HK-2 (cell line): ENCODE measurements at regions not wholly inside any gene's neighbourhood (a gene's known extent, or its start where the extent isn't known, plus 50 kb on each side); places are given as distances from the start of the nearest gene placed in this dataset.
"Not testable (repeated sequence)": the region's sequence is repeated elsewhere in the genome, so short reads cannot be mapped to it uniquely, and the experiment has no call there.

Experiments used
- DNase-seq: peaks from one replicate; pipeline ENCODE4 v3.0.0-alpha.2; 2018; ENCODE audit not compliant: unreplicated experiment

- DNase-seq, result no peak
Measured at GRCh38 chr14:84064316-84065125, 1465.4 kb upstream of the FLRT2 start.

DNA sequence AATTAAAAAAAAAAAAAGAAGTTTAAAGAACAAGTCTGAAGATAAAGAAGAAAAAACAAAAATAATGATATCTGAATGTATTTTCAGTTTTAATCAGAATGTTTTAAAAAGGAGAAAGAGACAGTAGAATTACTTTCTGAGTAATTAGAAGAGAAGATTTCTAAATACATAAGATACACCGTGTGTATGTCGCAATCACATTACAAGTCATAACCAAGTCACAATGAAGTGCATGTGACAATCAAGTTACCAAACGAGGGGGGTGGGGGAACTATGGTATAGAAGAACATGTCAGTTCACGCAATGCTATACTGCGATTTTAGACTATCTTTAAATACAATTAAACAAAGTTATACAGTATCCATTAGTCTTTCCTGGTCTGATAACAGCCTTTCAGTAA lies 1464.1 kb upstream of the FLRT2 start:
- no peak for DNase-seq

- DNase-seq, result no peak
Measured at GRCh38 chr14:84068288-84068687, 1461.7 kb upstream of the FLRT2 start.

DNA sequence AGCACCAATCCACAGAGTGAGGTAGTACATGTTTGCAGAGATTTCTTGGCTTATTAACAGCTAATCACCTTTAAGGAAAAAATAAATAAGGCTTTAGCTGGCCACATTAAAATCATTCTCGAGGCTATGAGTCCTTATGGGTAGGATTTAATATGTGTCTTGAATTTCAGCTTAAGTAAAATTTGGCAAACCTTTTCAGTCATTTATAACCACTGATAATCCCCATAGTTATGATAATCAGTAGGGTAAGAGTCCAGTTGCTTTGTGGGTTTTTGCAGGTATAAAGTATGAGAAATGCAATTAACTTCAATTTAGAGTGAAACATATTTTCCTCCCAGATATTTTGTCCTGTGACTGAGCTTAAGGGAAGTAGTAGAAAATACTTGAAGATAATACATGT lies 1458.9 kb upstream of the FLRT2 start:
- DNase-seq, result no peak

DNA sequence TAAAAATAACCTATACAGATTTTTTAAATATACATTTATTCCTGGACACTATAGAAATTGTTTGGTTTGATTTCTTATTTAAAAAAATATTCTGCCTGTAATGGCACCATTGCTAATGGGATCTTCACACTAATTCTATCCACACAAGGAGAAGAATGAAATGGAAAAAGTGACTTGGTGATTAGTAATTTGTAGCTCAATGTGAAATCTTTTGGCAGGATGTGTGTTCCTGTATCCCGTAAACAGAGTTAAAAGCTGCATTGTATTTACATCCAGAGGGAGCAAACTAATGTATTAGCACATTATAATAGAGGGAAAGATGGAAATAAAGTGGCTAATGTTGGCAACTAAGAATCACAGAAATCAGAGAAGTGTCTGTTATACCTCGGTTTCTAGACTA lies 1455.3 kb upstream of the FLRT2 start:
- DNase-seq, result no peak

GRCh38 chr14:84080944-84081343 lies 1449.0 kb upstream of the FLRT2 start:
- no peak for DNase-seq

GRCh38 chr14:84084056-84084630 lies 1445.8 kb upstream of the FLRT2 start:
- DNase-seq, result no peak

DNA sequence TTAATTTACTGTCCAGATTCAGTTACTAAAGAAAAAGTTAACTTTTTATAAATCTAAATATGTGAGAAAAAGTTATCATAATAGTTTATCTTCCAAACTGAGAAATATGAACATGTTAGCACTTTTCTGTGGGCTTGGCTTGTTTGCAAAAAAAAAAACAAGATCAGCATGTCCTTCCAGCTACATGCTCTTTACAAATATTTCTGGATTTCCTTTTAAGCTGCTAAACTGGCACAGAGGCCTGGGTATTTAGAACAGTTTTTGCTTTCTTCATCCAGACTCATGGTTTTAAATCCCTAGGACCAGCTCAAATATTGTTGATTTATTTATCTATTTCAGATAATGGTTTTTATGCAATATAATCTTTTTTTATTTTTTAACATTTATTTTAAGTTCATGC lies 1444.5 kb upstream of the FLRT2 start:
- DNase-seq, result no peak

DNA sequence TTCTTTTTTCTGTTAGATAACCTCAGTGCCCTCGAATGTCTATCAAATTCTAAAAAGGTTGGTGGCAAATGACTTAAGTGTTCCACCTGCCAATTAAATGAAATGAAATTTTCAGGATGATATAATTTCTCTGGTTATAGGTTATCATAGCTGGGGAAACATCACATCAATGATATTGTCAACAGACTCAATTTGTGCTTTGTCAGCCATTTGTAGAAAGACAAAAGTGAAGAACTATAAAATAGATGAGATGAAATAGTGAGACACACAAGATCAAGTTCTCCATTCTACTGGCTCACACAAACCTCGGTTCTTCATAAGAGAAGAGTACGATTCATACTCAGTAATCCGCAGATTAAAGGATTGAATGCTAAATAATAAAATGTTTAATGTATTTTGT lies 1443.2 kb upstream of the FLRT2 start:
- no peak for DNase-seq

- DNase-seq, result no peak
Measured at GRCh38 chr14:84087986-84088531, 1441.9 kb upstream of the FLRT2 start.

- DNase-seq, result no peak
Measured at GRCh38 chr14:84090837-84091236, 1439.1 kb upstream of the FLRT2 start.

- DNase-seq, result no peak
Measured at GRCh38 chr14:84095681-84096080, 1434.3 kb upstream of the FLRT2 start.

DNA sequence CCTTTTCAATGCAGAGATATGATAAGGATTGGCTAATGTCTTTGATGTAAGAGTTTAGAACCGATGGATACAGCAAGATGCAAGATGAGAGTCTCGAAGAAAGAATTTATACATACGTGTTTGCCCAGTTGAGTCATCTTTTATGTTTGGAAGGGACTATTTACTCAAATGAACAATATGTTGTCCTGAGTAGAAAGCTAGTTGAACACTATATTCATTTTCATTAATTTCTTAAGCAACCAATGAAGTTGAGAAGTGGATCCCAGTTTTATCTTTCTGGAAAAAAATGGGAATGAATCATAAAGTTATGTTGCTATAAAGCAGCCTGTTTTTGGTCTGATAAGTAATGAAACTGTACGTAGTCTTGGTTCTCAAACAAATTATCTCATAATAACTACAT lies 1431.7 kb upstream of the FLRT2 start:
- DNase-seq, result no peak

GRCh38 chr14:84099560-84099959 lies 1430.4 kb upstream of the FLRT2 start:
- not testable (repeated sequence) for DNase-seq

DNA sequence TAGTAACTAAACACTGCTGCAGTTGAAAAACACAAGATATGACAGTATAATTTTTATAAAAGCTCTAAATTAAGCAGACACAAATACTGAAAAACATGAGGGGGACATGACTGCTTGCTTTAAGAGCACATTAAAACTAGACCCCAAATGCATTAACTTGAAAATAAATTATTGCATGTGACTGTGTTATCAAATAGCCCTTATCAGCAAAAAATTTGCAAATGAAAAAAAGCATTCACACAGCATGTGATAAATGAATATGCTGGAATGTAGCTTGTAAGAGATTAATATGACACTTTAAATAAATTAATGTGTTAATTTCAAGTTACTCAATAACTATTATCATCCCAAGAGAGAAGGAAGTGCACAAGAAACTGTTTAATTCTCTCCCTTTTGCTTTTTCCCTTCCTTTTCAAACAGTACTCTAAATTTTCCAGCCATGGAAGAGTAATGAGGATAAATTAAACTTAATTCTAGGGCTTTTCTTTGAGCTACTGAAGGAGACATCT lies 1422.1 kb upstream of the FLRT2 start:
- DNase-seq, result no peak

GRCh38 chr14:84108746-84109457 lies 1421.0 kb upstream of the FLRT2 start:
- DNase-seq, result no peak

GRCh38 chr14:84112589-84112988 lies 1417.4 kb upstream of the FLRT2 start:
- DNase-seq, result no peak

GRCh38 chr14:84125676-84126075 lies 1404.3 kb upstream of the FLRT2 start:
- DNase-seq, result no peak

DNA sequence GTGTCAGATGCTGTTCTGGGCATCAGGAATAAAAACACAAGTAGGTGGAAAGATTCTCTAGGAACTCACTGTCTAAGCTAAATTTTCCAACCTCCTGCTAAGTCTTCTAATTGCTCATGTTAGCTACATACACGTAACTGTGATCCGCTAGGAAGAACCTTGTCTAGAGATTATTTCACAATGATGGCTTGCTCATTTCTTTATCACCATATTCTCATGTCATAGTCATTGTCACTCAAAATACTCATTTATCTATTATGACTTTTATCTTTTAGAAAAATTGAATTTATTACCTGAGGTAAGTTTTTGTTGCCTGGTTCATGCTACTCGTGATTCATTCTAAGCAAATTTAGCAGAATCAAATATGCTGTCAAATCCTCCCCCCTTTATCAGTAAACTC lies 1402.4 kb upstream of the FLRT2 start:
- no peak for DNase-seq

GRCh38 chr14:84128050-84128449 lies 1401.9 kb upstream of the FLRT2 start:
- DNase-seq, result no peak

DNA sequence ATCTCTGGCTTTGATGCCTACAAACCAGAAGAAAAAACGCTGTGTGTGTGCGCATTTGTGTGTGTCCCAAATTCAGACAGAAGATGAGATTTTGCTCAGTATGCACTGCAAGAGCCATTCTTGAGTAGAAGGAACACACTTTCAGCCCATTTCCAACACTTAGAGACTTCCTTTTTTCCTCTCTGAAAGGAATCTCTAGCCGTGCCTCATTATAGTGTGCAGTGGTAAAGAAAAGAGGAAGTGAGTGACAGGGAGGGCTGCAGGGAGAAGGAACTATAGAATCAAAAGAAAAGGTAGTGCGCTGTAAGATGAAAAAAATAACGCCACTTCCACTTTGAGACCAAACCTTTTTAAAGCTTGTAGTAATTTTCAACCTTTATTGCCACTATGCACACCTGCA lies 1400.9 kb upstream of the FLRT2 start:
- no peak for DNase-seq

DNA sequence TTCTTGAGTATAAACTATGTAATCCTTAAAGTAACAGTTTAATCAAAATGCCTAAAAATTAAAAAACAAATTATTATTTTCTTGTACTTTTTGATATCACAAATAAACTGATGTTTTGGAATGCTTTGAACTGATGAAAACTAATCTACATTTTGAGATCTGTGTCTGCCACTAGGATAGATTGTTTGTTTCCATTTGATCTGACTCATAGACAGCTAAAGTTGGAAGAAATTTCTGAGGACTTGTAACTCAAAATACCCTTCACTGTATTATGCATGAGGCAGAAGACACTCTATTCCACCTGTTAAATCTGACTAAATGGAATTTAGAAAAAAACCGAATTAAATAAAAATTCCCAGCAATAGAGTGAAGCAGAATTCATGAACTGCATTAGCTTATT lies 1400.0 kb upstream of the FLRT2 start:
- DNase-seq, result no peak

GRCh38 chr14:84131924-84132323 lies 1398.0 kb upstream of the FLRT2 start:
- no peak for DNase-seq
